Panc1 (cell line): ENCODE measurements at regions not wholly inside any gene's neighbourhood (a gene's known extent, or its start where the extent isn't known, plus 50 kb on each side); places are given as distances from the start of the nearest gene placed in this dataset.

ENCODE experiments used
- ATAC-seq: fragments of 200-7000 bp; cut with Tn5 transposase; 2 replicates; pipeline ENCODE4 v1.9.1; 2020; ENCODE audit warnings: mild to moderate bottlenecking, moderate library complexity
- BruUV-seq: library from RNA; stranded (reverse); fragments of 400-500 nt; replicated peaks from 2 replicates; lab custom pipeline; 2021; lab: Mats Ljungman, UMichigan
- CTCF ChIA-PET: fragments of 300-600 bp; sonication (Branson Sonifier 250); formaldehyde crosslinking; loops from one replicate; lab custom pipeline; 2022; ENCODE audit warnings: antibody characterized with exemption; lab: Charles Lee
- POLR2A ChIA-PET: fragments of 300-600 bp; sonication (Branson Sonifier 250); formaldehyde crosslinking; loops from one replicate; lab custom pipeline; 2022; ENCODE audit warnings: antibody characterized with exemption; lab: Charles Lee
- DNase-seq: peaks from one replicate; pipeline ENCODE4 v3.0.0-alpha.2; 2010; ENCODE audit warnings: low read depth, low spot score
- H3K27ac ChIP-seq: 2 replicates; pipeline ENCODE4 v1.5.1; 2011; ENCODE audit warnings: mild to moderate bottlenecking, low read length, inconsistent platforms
- H3K27me3 ChIP-seq: fragments of 200-500 bp; sonication (Bioruptor generic); 2 replicates; pipeline ENCODE4 v1.6.0; 2014; ENCODE audit warnings: low read length, inconsistent platforms; ENCODE audit not compliant: control insufficient read depth, insufficient read depth
- H3K36me3 ChIP-seq: fragments of 200-500 bp; sonication (Bioruptor generic); 2 replicates; pipeline ENCODE4 v1.5.1; 2014; ENCODE audit warnings: inconsistent platforms, mild to moderate bottlenecking, low read length, moderate library complexity; ENCODE audit not compliant: control insufficient read depth, insufficient read depth
- H3K4me1 ChIP-seq: 2 replicates; pipeline ENCODE4 v1.5.1; 2011; ENCODE audit warnings: inconsistent platforms, mild to moderate bottlenecking, low read length, moderate library complexity; ENCODE audit not compliant: control insufficient read depth, insufficient read depth
- H3K4me3 ChIP-seq, 2 experiments: 2 replicates each; pipeline ENCODE4 v1.5.1; 2011 to 2012; ENCODE audit warnings: low read depth in 2 of 2, low read length in 2 of 2, mild to moderate bottlenecking in 2 of 2, inconsistent platforms in 1 of 2, moderate library complexity in 1 of 2
- H3K9me3 ChIP-seq: fragments of 200-500 bp; sonication (Bioruptor generic); 2 replicates; pipeline ENCODE4 v1.5.1; 2014; ENCODE audit warnings: low read depth, mild to moderate bottlenecking, inconsistent platforms, low read length, moderate library complexity; ENCODE audit not compliant: control insufficient read depth, insufficient read depth
- POLR2AphosphoS5 ChIP-seq: IDR thresholded peaks from 2 replicates; pipeline ENCODE4 v1.6.1; 2012; ENCODE audit warnings: mild to moderate bottlenecking, low read depth, low read length, moderate library complexity
- SIN3A ChIP-seq: IDR thresholded peaks from 2 replicates; pipeline ENCODE4 v1.6.1; 2012; ENCODE audit warnings: low read depth, mild to moderate bottlenecking, low read length, moderate library complexity, borderline replicate concordance; ENCODE audit not compliant: insufficient read depth
- TCF7L2 ChIP-seq: IDR thresholded peaks from 2 replicates; pipeline ENCODE4 v1.6.1; 2011; ENCODE audit warnings: mild to moderate bottlenecking, low read depth, low read length, inconsistent platforms
- in situ Hi-C: cut with HindIII; loops from 2 replicates; pipeline ENCODE4 v1.10.0; 2016; ENCODE audit warnings: low sequenced_read_pairs, low pct_unique_long_range_greater_than_20kb
- intact Hi-C: fragments of 100-400 bp; cut with micrococcal nuclease; formaldehyde crosslinking; loops from one replicate; pipeline ENCODE4 v1.10.0; 2022; ENCODE audit not compliant: unreplicated experiment
- TF ChIP-seq, protein P1 (sequence below): fragments of 450-650 bp; IDR thresholded peaks from 2 replicates; pipeline ENCODE4 v1.5.1; 2017; ENCODE audit warnings: mild to moderate bottlenecking
- TF ChIP-seq, protein P2 (sequence below), 2 experiments: IDR thresholded peaks; 2 replicates each; pipeline ENCODE4 v1.6.1; 2011 to 2012; ENCODE audit warnings: low read depth in 2 of 2, control low read depth in 1 of 2, low read length in 1 of 2, mild to moderate bottlenecking in 1 of 2, moderate library complexity in 1 of 2; ENCODE audit not compliant: insufficient read depth in 1 of 2

DNA sequence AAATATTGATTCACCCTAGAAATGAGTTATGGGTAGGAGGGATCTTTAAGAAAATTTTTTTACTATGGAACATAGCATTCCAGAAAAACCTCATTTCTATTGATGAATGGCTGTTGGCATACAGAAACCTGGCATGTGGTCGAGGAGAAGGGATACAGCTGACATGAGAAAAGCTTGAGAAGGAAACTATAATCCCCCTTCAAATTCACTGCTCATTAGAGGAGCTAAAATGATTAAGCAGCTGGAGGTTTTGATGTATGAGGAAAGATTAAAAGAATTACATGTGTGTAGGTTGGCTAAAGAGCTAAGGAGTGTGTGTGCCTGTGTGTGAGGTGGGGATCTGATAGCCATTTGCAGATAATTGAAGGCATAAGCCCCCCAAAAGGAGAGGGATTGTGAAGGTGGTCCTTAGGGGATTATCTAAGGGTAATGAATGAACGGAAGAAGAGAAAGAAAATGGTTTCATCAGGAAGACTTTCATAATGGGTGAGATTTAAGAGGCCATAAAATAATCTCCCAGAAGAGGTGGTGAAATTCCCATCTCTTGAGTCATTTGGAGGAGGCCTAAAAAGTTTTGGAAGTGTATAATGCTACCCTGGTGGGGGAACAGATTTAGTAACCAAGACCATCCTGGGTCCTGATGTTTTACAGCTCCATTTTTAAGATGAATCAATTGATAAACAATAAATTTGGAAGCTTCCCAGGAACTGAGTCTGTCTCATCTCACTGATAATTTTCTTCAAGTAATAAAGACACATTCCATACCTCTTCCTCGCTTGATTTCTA is 272.0 kb upstream of the HAND2 start:
- no TSS peak for BruUV-seq
- Histone ChIP-seq H3K27ac (no peak overlapping the region), H3K36me3 (no peaks in the 10 kb centered on the region), H3K9me3 (no peaks in the 10 kb centered on the region), H3K4me1 (no peaks in the 10 kb centered on the region), H3K27me3 (no peaks in the 10 kb centered on the region), H3K4me3 (no peak overlapping the region)
- in situ Hi-C loops, result no loop called here
- DNase-seq, result no peak
- ATAC-seq, result no peak
- ChIA-PET CTCF (no interaction called here), POLR2A (no interaction called here)
- intact Hi-C loops, result no loop called here
- TF ChIP-seq, protein P1, sequence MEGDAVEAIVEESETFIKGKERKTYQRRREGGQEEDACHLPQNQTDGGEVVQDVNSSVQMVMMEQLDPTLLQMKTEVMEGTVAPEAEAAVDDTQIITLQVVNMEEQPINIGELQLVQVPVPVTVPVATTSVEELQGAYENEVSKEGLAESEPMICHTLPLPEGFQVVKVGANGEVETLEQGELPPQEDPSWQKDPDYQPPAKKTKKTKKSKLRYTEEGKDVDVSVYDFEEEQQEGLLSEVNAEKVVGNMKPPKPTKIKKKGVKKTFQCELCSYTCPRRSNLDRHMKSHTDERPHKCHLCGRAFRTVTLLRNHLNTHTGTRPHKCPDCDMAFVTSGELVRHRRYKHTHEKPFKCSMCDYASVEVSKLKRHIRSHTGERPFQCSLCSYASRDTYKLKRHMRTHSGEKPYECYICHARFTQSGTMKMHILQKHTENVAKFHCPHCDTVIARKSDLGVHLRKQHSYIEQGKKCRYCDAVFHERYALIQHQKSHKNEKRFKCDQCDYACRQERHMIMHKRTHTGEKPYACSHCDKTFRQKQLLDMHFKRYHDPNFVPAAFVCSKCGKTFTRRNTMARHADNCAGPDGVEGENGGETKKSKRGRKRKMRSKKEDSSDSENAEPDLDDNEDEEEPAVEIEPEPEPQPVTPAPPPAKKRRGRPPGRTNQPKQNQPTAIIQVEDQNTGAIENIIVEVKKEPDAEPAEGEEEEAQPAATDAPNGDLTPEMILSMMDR, result no peak
- TF ChIP-seq SIN3A (no peak), TCF7L2 (no peak), POLR2AphosphoS5 (no peak)
- TF ChIP-seq, protein P2, sequence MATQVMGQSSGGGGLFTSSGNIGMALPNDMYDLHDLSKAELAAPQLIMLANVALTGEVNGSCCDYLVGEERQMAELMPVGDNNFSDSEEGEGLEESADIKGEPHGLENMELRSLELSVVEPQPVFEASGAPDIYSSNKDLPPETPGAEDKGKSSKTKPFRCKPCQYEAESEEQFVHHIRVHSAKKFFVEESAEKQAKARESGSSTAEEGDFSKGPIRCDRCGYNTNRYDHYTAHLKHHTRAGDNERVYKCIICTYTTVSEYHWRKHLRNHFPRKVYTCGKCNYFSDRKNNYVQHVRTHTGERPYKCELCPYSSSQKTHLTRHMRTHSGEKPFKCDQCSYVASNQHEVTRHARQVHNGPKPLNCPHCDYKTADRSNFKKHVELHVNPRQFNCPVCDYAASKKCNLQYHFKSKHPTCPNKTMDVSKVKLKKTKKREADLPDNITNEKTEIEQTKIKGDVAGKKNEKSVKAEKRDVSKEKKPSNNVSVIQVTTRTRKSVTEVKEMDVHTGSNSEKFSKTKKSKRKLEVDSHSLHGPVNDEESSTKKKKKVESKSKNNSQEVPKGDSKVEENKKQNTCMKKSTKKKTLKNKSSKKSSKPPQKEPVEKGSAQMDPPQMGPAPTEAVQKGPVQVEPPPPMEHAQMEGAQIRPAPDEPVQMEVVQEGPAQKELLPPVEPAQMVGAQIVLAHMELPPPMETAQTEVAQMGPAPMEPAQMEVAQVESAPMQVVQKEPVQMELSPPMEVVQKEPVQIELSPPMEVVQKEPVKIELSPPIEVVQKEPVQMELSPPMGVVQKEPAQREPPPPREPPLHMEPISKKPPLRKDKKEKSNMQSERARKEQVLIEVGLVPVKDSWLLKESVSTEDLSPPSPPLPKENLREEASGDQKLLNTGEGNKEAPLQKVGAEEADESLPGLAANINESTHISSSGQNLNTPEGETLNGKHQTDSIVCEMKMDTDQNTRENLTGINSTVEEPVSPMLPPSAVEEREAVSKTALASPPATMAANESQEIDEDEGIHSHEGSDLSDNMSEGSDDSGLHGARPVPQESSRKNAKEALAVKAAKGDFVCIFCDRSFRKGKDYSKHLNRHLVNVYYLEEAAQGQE (IDR thresholded peaks at IDR 0.05; ENCODE audit: insufficient read depth in 1 of 2, low read depth in 2 of 2, low read length in 1 of 2), result no peak

DNA sequence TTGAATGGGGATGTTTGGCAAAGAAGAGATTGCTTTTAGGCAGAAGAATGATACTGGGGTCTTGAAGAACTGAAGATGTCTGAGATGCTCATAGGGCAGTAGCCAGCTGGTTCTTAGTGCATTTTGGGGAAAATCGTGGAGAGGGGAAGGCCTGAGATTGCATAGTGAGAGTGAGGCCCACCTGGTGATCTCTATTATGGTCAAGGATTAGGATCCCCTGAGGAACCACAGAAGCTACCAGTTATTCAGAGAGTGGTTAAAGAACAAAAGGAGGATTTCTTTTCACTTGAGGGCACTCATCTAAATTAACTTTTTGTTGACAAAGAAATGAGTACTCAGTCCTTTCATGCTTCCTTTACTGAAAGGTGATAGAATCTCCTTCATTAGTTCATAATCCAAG is 271.3 kb upstream of the HAND2 start:
- ChIA-PET CTCF (no interaction called here), POLR2A (no interaction called here)
- no TSS peak for BruUV-seq
- H3K4me3 ChIP-seq, result no peak overlapping the region
- ATAC-seq (no peak), DNase-seq (no peak)
- TF ChIP-seq TCF7L2, result no peak
- TF ChIP-seq, protein P1, result no peak
- TF ChIP-seq, protein P2 (IDR thresholded peaks at IDR 0.05; ENCODE audit: insufficient read depth in 1 of 2, low read depth in 2 of 2, low read length in 1 of 2), result no peak
- TF ChIP-seq POLR2AphosphoS5, result no peak
- no peaks in the 10 kb centered on the region for H3K9me3 ChIP-seq
- in situ Hi-C loops, result no loop called here
- intact Hi-C loops, result no loop called here
- no peak overlapping the region for H3K27ac ChIP-seq
- H3K36me3 ChIP-seq, result no peaks in the 10 kb centered on the region
- no peaks in the 10 kb centered on the region for H3K27me3 ChIP-seq
- no peaks in the 10 kb centered on the region for H3K4me1 ChIP-seq
